ENCODE measurements at regions not wholly inside any gene's neighbourhood (a gene's known extent, or its start where the extent isn't known, plus 50 kb on each side); places are given as distances from the start of the nearest gene placed in this dataset.

- H3K9me3 Mint-ChIP-seq: no peaks in the 10 kb centered on the region
- H3K36me3 Mint-ChIP-seq (ENCODE audit: low read depth): no peaks in the 10 kb centered on the region
- no peaks in the 10 kb centered on the region for H3K27me3 Mint-ChIP-seq (ENCODE audit: insufficient read depth, low read depth, poor library complexity)
- Histone ChIP-seq H3K79me2 (replicated peaks; ENCODE audit: insufficient read depth) (no peaks in the 10 kb centered on the region), H3F3A (replicated peaks; ENCODE audit: low read depth) (no peaks in the 10 kb centered on the region), H3K4me2 (no peak overlapping the region), H3K4me3 (no peak overlapping the region), H3K36me3 (ENCODE audit: insufficient read depth) (no peaks in the 10 kb centered on the region), H3K27ac (ENCODE audit: low read depth) (no peak overlapping the region), H4K20me1 (replicated peaks; ENCODE audit: insufficient read depth) (no peaks in the 10 kb centered on the region), H3K27me3 (ENCODE audit: insufficient read depth) (no peaks in the 10 kb centered on the region), H3K9me2 (ENCODE audit: insufficient read depth) (no peaks in the 10 kb centered on the region), H2AFZ (no peak overlapping the region), H3K4me1 (ENCODE audit: insufficient read depth) (no peaks in the 10 kb centered on the region)
- no peak overlapping the region for H3K4me3 Mint-ChIP-seq
- no peak for ATAC-seq
- TF ChIP-seq ZNF114 (CRISPR knock-in tag; IDR thresholded peaks at IDR 0.05) (no peak), ZNF462 (CRISPR knock-in tag; IDR thresholded peaks at IDR 0.05) (no peak), CTCF (conservative IDR thresholded peaks at IDR 0.05; ENCODE audit: low read depth in 2 of 2) (no peak), POLR2AphosphoS5 (IDR thresholded peaks at IDR 0.05; ENCODE audit: low read depth) (no peak), REST (IDR thresholded peaks at IDR 0.05; ENCODE audit: unreplicated experiment) (no peak), ETS1 (IDR thresholded peaks at IDR 0.05) (no peak), ZNF331 (CRISPR knock-in tag; IDR thresholded peaks at IDR 0.05; ENCODE audit: low read depth) (no peak), JUNB (IDR thresholded peaks at IDR 0.05; ENCODE audit: unreplicated experiment) (no peak), NANOG (IDR thresholded peaks at IDR 0.05; ENCODE audit: borderline replicate concordance) (no peak), STAT1 (IDR thresholded peaks at IDR 0.05; ENCODE audit: unreplicated experiment) (no peak), EZH2 (IDR thresholded peaks at IDR 0.05; ENCODE audit: low read depth, unreplicated experiment) (no peak), EZH2phosphoT487 (IDR thresholded peaks at IDR 0.05; ENCODE audit: unreplicated experiment) (no peak), CREB1 (CRISPR knock-in tag; IDR thresholded peaks at IDR 0.05; ENCODE audit: low read depth) (no peak)
- H3K27ac Mint-ChIP-seq: no peak overlapping the region
- no peak for DNase-seq (ENCODE audit: low spot score)
- H3K4me1 Mint-ChIP-seq: no peaks in the 10 kb centered on the region
These were observed 359.2 kb downstream of the DNAH5 start for GRCh38 chr5:13585324-13585723.

Data from GM23338 (cell line).